Loucy (cell line): ENCODE measurements at regions not wholly inside any gene's neighbourhood (a gene's known extent, or its start where the extent isn't known, plus 50 kb on each side); places are given as distances from the start of the nearest gene placed in this dataset.

Experiments used
- H2AFZ ChIP-seq: fragments of 200-600 bp; sonication (generic); 2 replicates; pipeline ENCODE4 v1.6.0; 2016; ENCODE audit warnings: antibody characterized with exemption, mild to moderate bottlenecking, low read length, moderate library complexity
- H3F3A ChIP-seq: fragments of 200-600 bp; 2 replicates; pipeline ENCODE4 v1.6.0; 2016; ENCODE audit warnings: antibody characterized with exemption, low read depth, mild to moderate bottlenecking
- H3K27me3 ChIP-seq: fragments of 200-600 bp; sonication (generic); 2 replicates; pipeline ENCODE4 v1.6.1; 2014; ENCODE audit warnings: low read length, mild to moderate bottlenecking; ENCODE audit not compliant: insufficient read depth, poor library complexity, severe bottlenecking
- H3K36me3 ChIP-seq: fragments of 200-600 bp; sonication (generic); 2 replicates; pipeline ENCODE4 v1.6.1; 2016; ENCODE audit warnings: low read length; ENCODE audit not compliant: insufficient read depth
- H3K4me1 ChIP-seq: fragments of 200-600 bp; sonication (generic); 2 replicates; pipeline ENCODE4 v1.5.1; 2014; ENCODE audit warnings: low read length, mild to moderate bottlenecking; ENCODE audit not compliant: insufficient read depth, poor library complexity, severe bottlenecking
- H3K4me2 ChIP-seq: fragments of 200-600 bp; sonication (generic); 2 replicates; pipeline ENCODE4 v1.6.0; 2014; ENCODE audit warnings: antibody characterized with exemption, low read length, low read depth, mild to moderate bottlenecking; ENCODE audit not compliant: poor library complexity, severe bottlenecking
- H3K4me3 ChIP-seq: fragments of 200-600 bp; sonication (generic); 2 replicates; pipeline ENCODE4 v1.5.1; 2014; ENCODE audit warnings: low read length, mild to moderate bottlenecking, mixed read lengths; ENCODE audit not compliant: poor library complexity, severe bottlenecking
- H3K79me2 ChIP-seq: fragments of 200-600 bp; sonication (generic); 2 replicates; pipeline ENCODE4 v1.6.1; 2014; ENCODE audit warnings: low read length; ENCODE audit not compliant: insufficient read depth
- H3K9ac ChIP-seq: fragments of 200-600 bp; sonication (generic); 2 replicates; pipeline ENCODE4 v1.6.0; 2014; ENCODE audit warnings: mild to moderate bottlenecking, low read depth, low read length, moderate library complexity; ENCODE audit not compliant: poor library complexity, severe bottlenecking
- H3K9me2 ChIP-seq: fragments of 200-600 bp; sonication (generic); replicated peaks from 2 replicates; pipeline ENCODE4 v1.6.1; 2016; ENCODE audit warnings: low read depth, low read length, mixed read lengths
- H3K9me3 ChIP-seq: fragments of 200-600 bp; sonication (generic); 2 replicates; pipeline ENCODE4 v1.6.1; 2014; ENCODE audit warnings: mild to moderate bottlenecking, antibody characterized with exemption, low read length, low read depth; ENCODE audit not compliant: insufficient read depth
- H4K20me1 ChIP-seq: fragments of 200-600 bp; sonication (generic); 2 replicates; pipeline ENCODE4 v1.6.0; 2014; ENCODE audit warnings: antibody characterized with exemption, low read length, mild to moderate bottlenecking; ENCODE audit not compliant: insufficient read depth, poor library complexity, severe bottlenecking
- EZH2phosphoT487 ChIP-seq: fragments of 200-600 bp; IDR thresholded peaks from 2 replicates; pipeline ENCODE4 v1.6.1; 2018; ENCODE audit warnings: antibody characterized with exemption, mild to moderate bottlenecking, moderate library complexity, borderline replicate concordance
- TF ChIP-seq, protein P1 (sequence below): fragments of 200-600 bp; sonication (generic); conservative IDR thresholded peaks from 2 replicates; pipeline ENCODE4 v1.5.1; 2014; ENCODE audit warnings: mild to moderate bottlenecking, antibody characterized with exemption, low read length

- H3K79me2 ChIP-seq, result no peaks in the 10 kb centered on the region
- no peaks in the 10 kb centered on the region for H3K27me3 ChIP-seq
- no peaks in the 10 kb centered on the region for H4K20me1 ChIP-seq
- H3K9me3 ChIP-seq, result no peaks in the 10 kb centered on the region
- H2AFZ ChIP-seq, result no peak overlapping the region
- no peak overlapping the region for H3K4me2 ChIP-seq
- TF ChIP-seq, protein P1, sequence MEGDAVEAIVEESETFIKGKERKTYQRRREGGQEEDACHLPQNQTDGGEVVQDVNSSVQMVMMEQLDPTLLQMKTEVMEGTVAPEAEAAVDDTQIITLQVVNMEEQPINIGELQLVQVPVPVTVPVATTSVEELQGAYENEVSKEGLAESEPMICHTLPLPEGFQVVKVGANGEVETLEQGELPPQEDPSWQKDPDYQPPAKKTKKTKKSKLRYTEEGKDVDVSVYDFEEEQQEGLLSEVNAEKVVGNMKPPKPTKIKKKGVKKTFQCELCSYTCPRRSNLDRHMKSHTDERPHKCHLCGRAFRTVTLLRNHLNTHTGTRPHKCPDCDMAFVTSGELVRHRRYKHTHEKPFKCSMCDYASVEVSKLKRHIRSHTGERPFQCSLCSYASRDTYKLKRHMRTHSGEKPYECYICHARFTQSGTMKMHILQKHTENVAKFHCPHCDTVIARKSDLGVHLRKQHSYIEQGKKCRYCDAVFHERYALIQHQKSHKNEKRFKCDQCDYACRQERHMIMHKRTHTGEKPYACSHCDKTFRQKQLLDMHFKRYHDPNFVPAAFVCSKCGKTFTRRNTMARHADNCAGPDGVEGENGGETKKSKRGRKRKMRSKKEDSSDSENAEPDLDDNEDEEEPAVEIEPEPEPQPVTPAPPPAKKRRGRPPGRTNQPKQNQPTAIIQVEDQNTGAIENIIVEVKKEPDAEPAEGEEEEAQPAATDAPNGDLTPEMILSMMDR, result no peak
- TF ChIP-seq EZH2phosphoT487, result no peak
- H3K4me3 ChIP-seq, result no peak overlapping the region
- H3F3A ChIP-seq, result no peaks in the 10 kb centered on the region
- H3K9me2 ChIP-seq, result no peaks in the 10 kb centered on the region
- H3K36me3 ChIP-seq, result no peaks in the 10 kb centered on the region
- H3K4me1 ChIP-seq, result no peaks in the 10 kb centered on the region
- no peak overlapping the region for H3K9ac ChIP-seq
Observed at GRCh38 chr18:71942433-71942832, 601.7 kb downstream of the CBLN2 start.

DNA sequence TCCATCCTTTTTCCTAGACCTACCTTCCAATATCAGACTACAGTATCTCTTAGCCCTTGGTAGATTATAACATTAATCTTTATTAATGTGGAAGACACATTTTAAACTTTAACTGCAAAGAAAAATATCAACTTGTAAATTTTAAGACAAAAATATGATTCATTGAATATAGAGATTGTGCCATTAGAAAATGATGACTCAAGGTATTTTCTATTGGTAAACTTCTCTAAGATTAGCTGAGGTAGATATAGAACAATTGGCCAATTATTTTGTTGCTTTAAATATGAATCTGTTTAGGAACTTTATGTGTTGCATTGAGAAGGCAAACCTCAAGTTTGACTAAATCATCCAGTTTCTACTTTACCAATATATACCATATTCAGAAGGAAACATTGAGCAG, 604.7 kb downstream of the CBLN2 start:
- Histone ChIP-seq H3K4me1 (no peaks in the 10 kb centered on the region), H3K79me2 (no peaks in the 10 kb centered on the region), H2AFZ (no peak overlapping the region), H3K4me3 (no peak overlapping the region), H3F3A (no peaks in the 10 kb centered on the region), H3K9me3 (no peaks in the 10 kb centered on the region), H3K27me3 (no peaks in the 10 kb centered on the region), H3K9me2 (no peaks in the 10 kb centered on the region), H3K36me3 (no peaks in the 10 kb centered on the region), H4K20me1 (no peaks in the 10 kb centered on the region), H3K4me2 (no peak overlapping the region), H3K9ac (no peak overlapping the region)
- TF ChIP-seq, protein P1, result no peak
- TF ChIP-seq EZH2phosphoT487, result no peak

DNA sequence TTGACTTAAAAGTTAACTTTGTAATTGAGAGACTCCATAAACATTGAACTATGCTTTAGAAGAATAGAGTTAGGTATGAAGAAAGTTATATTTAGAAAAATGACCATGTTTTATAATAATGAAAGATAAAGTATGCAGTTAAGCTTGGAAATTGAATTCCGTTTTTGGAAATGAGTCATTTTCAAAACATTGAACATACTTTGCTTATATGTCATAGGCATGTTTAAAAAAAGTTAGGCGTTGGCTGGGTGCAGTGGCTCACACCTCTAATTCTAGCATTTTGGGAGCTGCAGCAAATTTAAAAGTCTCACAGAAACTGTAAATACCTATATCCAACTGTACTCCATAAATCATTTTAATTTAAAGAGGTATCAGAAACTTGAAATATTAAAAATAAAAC, 607.4 kb downstream of the CBLN2 start:
- H3K79me2 ChIP-seq, result no peaks in the 10 kb centered on the region
- no peaks in the 10 kb centered on the region for H3F3A ChIP-seq
- no peak overlapping the region for H3K4me3 ChIP-seq
- no peaks in the 10 kb centered on the region for H3K27me3 ChIP-seq
- H3K4me2 ChIP-seq, result no peak overlapping the region
- no peaks in the 10 kb centered on the region for H4K20me1 ChIP-seq
- H3K9me3 ChIP-seq, result no peaks in the 10 kb centered on the region
- TF ChIP-seq, protein P1, result no peak
- TF ChIP-seq EZH2phosphoT487, result no peak
- H3K36me3 ChIP-seq, result no peaks in the 10 kb centered on the region
- no peaks in the 10 kb centered on the region for H3K9me2 ChIP-seq
- H2AFZ ChIP-seq, result no peak overlapping the region
- H3K4me1 ChIP-seq, result no peaks in the 10 kb centered on the region
- no peak overlapping the region for H3K9ac ChIP-seq
